HG03196 (cell line): ENCODE measurements at regions not wholly inside any gene's neighbourhood (a gene's known extent, or its start where the extent isn't known, plus 50 kb on each side); places are given as distances from the start of the nearest gene placed in this dataset.

Experiments
- ATAC-seq: cut with Tn5 transposase; IDR thresholded peaks from one replicate; pipeline ENCODE4 v1.9.1; 2021; ENCODE audit not compliant: unreplicated experiment

- ATAC-seq: no peak
Observed at GRCh38 chr6:80667006-80667405, 560.5 kb downstream of the BCKDHB start.

GRCh38 chr6:80658926-80659325, 552.5 kb downstream of the BCKDHB start:
- ATAC-seq: no peak

DNA sequence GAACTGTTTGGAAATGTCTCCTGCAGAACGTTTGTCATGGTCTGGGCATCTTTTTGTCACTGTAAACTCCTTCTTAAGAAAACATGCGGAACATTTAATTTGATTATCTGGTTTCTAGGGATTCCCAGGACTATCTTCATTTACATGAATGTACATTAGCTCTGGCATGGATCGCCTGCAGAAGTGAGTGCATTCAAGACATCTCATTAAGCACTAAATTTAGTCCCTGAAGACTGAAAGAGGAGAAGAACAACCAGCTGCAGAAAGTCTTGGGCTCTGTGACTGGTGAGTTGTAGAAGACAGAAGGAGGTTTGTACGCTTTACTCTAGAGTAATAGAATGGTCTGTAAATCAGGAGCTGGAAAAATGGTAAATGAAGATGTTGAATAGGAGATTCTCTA, 540.7 kb downstream of the BCKDHB start:
- ATAC-seq: no peak

DNA sequence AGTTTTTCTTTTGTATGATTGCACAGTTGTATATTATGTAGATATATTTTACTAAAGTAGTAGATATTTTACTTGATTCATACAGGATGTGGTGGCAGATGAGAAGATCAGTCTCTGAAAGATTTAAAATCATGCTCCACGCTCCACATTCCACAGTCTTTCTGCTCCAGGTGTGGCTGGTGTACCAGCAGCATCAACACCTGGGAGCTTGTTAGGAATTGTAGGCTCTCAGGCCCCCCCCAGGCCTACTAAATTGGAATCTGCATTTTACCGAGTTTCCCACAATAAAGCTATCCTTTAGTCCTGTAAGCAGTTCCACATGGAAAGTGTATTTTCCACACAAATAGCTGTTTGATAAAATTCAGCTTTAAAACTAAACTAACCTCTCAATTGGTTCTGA, 537.4 kb downstream of the BCKDHB start:
- no peak for ATAC-seq

DNA sequence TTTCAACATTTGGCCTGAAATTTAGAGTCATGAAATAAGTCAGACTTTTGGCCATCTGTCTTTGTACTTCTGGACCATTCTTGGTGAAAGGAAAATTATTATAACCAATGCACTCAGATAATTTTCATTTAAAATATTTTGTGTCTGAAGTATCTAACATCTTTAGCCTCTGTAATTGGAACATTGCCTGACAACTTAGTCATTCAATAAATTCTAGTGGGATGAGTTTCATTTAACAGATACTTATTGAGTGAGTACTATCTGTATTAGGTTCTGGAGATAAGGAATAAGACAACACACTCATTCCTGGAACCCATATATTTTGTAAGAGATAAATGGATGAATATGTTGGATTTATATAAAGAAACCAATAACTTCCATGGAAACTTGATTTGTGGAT, 536.0 kb downstream of the BCKDHB start:
- no peak for ATAC-seq

GRCh38 chr6:80641591-80641990, 535.1 kb downstream of the BCKDHB start:
- ATAC-seq: no peak

DNA sequence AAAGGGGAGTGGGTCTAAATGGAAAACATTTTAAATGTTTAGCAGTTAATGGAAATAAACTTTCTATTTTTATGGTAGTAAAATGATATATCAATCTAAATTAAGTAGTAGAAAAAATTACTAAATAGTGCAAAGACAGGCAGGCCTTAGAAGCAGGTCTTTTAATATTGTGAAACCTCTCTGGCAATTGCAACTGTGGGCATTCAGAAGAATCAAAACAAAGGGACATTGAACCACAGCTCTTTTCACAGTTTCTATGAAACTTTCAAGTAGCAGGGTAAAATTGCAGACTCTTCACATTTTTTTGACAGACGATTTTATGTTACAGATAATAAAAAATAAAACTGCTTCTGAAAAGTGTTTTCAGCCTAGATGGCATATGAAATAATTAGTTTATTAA, 533.7 kb downstream of the BCKDHB start:
- no peak for ATAC-seq

GRCh38 chr6:80639181-80639629, 532.7 kb downstream of the BCKDHB start:
- ATAC-seq: no peak

GRCh38 chr6:80638213-80639055, 532.0 kb downstream of the BCKDHB start:
- peak; percentile 91 for ATAC-seq

DNA sequence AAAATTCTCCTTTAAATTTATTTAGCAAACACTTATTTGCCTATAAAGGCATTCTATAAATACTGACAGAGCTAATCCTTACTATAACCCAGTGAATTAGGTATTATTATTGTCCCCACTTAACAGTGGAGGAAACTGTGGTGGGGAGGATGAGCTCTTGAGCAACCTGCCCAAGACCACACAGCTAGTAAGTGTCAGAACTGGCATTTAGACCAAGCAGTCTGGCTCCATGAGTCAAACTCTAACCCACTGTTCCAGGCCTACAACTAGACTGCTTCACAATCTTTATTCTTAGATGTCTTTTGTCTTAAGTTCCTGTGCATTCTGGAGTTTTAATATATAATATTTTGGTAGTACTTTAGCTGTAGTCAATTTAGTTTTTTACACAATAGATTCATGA, 530.8 kb downstream of the BCKDHB start:
- ATAC-seq: no peak

DNA sequence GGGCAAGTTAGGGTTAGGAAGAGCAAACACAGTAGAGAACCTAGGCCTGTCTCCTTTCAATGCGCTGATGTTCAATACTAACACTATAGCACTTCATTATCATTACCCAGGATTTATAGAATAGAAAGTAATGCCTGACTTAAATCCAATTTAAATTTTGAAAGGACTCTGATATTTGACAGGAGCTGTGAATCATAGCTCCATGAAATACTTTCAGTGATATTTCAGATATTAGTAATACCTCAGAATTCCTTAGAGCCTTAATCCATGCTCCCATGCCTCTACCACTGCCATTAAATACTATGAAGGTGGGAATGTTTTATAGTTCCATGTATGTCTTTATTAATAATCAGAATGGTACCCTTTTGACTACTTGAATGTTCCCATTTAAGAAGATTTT, 530.2 kb downstream of the BCKDHB start:
- ATAC-seq: no peak

GRCh38 chr6:80633412-80633811, 526.9 kb downstream of the BCKDHB start:
- ATAC-seq: no peak

- ATAC-seq: no peak
Observed at GRCh38 chr6:80625405-80625804, 518.9 kb downstream of the BCKDHB start.

- no peak for ATAC-seq
Observed at GRCh38 chr6:80623066-80623815, 516.8 kb downstream of the BCKDHB start.

DNA sequence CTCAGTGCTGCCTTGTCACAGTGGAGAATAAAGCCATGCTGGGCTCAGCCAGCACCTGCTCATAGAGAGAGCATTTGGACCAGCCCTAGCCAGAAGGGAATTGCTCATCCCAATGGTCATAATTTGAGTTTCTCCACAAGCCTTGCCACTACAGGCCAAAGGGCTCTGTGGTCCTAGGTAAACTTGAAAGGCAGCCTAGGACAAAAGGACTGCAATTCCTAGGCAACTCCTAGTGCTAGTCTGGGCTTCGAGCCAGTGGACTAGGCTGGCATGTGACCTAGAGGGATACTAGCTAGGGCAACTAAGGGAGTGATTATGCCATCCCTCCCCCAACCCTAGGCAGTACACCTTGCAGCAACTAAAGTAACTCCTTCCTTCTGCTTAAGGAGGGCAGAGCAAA, 516.2 kb downstream of the BCKDHB start:
- no peak for ATAC-seq

DNA sequence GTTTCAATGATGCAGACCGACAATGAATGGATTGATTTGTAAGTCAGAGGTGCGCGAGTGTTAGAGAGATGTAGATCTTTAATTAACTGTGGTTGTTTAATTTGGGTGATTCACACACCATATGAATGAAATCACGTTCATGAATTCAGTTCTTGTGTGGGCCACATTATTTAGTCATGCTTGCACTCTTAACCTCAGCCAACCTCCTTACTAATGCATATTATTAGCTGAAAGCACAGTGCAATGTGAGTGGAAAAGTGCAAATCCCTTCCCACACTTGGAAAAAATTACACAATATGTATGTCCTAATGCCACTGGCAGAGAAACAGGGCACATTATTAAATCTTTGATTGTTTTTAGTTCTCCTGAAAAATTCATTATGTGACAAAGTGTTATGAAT, 512.5 kb downstream of the BCKDHB start:
- no peak for ATAC-seq

DNA sequence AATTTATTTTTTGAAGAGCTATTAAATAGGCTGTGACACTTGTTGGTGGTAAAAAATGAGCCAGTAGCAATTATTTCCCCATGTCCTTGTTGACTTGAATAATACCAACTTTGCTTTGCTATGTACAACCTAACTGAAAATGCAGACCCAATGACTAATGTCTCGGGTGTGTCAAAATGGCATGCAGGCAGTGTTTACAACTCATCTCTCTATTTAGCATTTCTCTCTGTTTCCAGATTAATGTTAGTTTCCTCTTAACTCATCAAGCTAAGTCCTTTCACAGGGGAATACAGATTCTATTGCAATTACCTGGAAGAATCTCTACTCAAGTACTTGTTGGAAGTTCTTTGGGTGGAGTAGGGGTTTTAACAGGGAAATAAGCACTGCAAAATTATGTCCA, 504.4 kb downstream of the BCKDHB start:
- ATAC-seq: no peak

DNA sequence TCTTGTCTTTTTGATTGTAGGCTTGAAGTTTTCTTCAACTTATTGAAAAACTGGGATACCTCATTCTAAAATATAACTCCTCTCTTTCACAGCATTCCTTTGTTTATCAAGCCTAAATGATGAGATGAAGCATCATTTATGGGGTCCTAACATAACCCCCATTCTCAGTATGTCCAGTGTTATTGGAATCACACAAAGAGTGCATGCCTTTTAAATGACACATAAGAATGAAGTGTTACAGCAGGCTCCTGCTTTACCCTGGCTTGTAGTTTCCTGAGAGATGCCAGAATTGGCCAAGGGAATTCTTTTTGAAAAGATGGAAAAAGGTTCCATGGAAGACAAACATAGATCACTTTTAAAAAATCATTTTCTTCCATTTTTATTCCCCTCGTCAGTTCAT, 502.4 kb downstream of the BCKDHB start:
- no peak for ATAC-seq

DNA sequence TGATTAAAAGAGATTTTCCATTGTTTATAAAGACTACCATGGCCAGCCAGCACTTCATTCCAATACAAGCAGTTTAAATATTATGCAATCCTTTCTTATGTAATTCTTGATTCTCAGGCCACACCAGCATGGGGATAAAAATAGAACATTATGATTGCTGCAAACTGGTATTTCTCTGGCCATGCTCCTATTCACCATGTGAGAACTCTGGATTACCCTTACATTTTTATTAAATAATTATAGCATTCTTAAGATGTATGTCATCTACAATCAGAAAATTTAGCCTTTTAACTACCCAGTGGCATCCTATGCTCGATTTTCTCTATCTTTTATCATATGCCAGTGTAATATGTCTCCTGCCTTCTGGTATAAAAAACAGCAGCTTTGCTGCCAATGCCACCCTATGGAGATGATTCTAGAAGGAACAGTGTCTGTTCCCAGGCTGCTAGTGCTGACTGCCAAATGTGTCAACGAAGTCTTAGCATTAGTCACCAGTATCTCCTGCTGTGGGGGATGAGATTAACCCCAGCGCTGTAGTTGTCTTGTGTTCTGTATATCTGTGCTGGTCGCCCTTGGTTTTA, 501.4 kb downstream of the BCKDHB start:
- ATAC-seq: no peak

DNA sequence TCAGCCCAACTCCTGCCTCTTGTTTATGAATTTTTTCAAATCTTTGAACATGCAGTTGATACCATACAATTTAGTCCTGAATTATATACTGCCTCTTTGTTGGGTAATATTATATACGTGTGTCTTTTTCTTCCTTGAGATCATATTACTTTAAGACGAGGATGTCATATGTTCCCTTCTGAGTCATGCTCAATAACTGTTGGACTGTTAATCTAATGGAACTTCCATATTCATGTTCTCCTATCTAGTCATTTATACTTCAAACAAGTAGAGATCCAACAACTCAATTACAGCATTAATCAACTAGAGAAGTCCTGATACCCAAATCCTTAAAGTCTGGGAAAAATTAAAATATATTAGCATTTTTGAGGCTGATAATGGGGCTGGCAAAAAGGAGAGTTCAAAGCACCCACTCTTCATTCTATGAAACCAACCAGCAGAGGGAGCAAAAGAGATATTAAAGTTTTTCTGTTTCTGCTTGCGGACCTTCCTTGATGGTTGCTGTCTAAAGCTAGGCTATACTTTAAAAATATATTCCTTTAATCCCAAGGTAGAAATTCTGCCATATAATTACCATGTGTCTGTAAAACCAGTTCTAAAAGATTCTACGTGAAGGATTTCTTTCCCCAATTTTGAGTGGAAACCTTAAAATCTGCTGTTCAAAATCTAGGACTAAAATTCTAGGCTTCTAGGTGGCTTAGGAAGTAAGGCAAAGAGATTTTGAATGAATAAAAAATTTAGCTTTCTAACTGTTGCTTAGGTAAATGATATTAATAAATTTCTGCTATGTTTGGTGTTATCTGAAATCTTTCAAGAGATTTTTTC, 498.9 kb downstream of the BCKDHB start:
- no peak for ATAC-seq

GRCh38 chr6:80603679-80604078, 497.2 kb downstream of the BCKDHB start:
- no peak for ATAC-seq
